ENCODE measurements at regions not wholly inside any gene's neighbourhood (a gene's known extent, or its start where the extent isn't known, plus 50 kb on each side); places are given as distances from the start of the nearest gene placed in this dataset.

- TF ChIP-seq CTCF (IDR thresholded peaks at IDR 0.05; ENCODE audit: low read depth, low read length), result no peak
- no peak for DNase-seq (ENCODE audit: extremely low read depth, low read depth)
Measured at GRCh38 chr13:62302341-62302740, 886.7 kb upstream of the PCDH20 start.

- no peak for DNase-seq (ENCODE audit: extremely low read depth, low read depth)
Measured at GRCh38 chr13:62299988-62300387, 884.3 kb upstream of the PCDH20 start.

GRCh38 chr13:62296812-62297211 is 881.2 kb upstream of the PCDH20 start:
- no peak for DNase-seq (ENCODE audit: extremely low read depth, low read depth)
- no peak for TF ChIP-seq CTCF (IDR thresholded peaks at IDR 0.05; ENCODE audit: low read depth, low read length)

More at GRCh38 chr13:62299988-62300387, 884.3 kb upstream of the PCDH20 start:
- no peak for TF ChIP-seq CTCF (IDR thresholded peaks at IDR 0.05; ENCODE audit: low read depth, low read length)

- no peak for DNase-seq (ENCODE audit: extremely low read depth, low read depth)
- TF ChIP-seq CTCF (IDR thresholded peaks at IDR 0.05; ENCODE audit: low read depth, low read length), result no peak
Measured at GRCh38 chr13:62294244-62294643, 878.6 kb upstream of the PCDH20 start.

GRCh38 chr13:62292714-62293480 is 877.2 kb upstream of the PCDH20 start:
- DNase-seq (ENCODE audit: extremely low read depth, low read depth), result no peak
- no peak for TF ChIP-seq CTCF (IDR thresholded peaks at IDR 0.05; ENCODE audit: low read depth, low read length)

- DNase-seq (ENCODE audit: extremely low read depth, low read depth), result no peak
- TF ChIP-seq CTCF (IDR thresholded peaks at IDR 0.05; ENCODE audit: low read depth, low read length), result no peak
Measured at GRCh38 chr13:62290542-62290941, 874.9 kb upstream of the PCDH20 start.

GRCh38 chr13:62287764-62288163 is 872.1 kb upstream of the PCDH20 start:
- TF ChIP-seq CTCF (IDR thresholded peaks at IDR 0.05; ENCODE audit: low read depth, low read length), result no peak
- no peak for DNase-seq (ENCODE audit: extremely low read depth, low read depth)

Measured in AG09319 (cell line).